SH-SY5Y (cell line): ENCODE measurements at regions not wholly inside any gene's neighbourhood (a gene's known extent, or its start where the extent isn't known, plus 50 kb on each side); places are given as distances from the start of the nearest gene placed in this dataset.

Source experiments
- GATA2 ChIP-seq: IDR thresholded peaks from 2 replicates; pipeline ENCODE4 v1.6.1; 2011; ENCODE audit warnings: mild to moderate bottlenecking, low read depth, low read length
- GATA3 ChIP-seq: IDR thresholded peaks from 2 replicates; pipeline ENCODE4 v1.6.1; 2011; ENCODE audit warnings: low read depth, mild to moderate bottlenecking, low read length, moderate library complexity

DNA sequence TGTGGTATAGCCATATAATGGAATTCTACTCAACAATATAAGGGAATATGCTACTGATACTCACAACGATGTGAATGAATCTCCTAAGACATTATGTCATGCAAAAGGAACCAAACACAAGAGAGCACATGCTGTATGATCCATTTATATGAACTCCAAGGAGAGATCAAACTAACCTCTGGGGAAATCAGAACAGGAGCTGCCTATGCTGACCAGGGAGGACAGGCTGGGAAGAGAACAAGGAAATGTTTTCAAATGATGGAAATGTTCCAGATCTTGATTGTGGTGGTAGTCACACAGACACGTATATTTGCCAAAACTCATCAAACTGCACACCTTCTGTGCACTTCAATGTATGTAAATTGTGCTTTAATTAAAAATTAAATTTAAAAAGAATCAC, 175.3 kb downstream of the BCOR start:
- TF ChIP-seq GATA3 = no peak
- TF ChIP-seq GATA2 = no peak

DNA sequence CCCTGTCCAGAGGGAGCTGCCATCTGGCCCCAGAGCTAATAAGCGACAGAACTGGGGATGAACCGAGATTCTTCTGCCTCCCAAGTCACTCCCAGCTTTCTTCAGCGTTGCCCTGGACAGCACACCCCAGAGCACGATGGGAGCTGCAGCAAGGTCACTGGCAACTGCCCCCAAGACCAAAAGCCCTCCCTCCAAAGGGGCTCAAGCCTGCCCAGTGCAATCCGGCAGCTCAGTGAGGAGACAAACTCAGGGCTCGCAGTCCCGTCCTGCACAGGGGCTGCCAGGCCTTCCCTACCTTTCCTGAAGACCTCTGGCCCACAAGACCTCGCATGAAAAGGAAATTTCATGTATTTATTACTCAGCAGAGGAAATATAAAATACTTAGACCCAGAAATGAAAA, 174.8 kb downstream of the BCOR start:
- no peak for TF ChIP-seq GATA2
- no peak for TF ChIP-seq GATA3

DNA sequence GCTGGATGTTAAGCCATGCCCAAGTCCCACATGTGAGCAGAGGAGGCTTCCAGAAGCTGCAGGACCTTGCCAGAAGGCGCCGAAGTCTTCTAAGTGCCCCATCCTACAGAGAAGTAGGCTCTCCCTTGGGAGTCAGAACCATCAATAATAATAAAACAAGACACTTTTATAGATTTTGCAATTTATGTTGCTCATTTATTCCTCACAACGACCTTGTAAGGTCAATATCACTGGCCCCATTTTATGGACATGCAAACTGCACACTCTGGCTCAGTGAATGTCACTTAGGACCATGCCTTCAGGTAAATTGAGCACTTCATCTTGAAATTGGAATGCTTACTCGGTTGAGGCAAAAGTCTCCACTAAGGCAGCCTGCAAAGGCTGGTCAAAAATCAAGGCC, 170.4 kb downstream of the BCOR start:
- TF ChIP-seq GATA2 (no peak), GATA3 (no peak)

DNA sequence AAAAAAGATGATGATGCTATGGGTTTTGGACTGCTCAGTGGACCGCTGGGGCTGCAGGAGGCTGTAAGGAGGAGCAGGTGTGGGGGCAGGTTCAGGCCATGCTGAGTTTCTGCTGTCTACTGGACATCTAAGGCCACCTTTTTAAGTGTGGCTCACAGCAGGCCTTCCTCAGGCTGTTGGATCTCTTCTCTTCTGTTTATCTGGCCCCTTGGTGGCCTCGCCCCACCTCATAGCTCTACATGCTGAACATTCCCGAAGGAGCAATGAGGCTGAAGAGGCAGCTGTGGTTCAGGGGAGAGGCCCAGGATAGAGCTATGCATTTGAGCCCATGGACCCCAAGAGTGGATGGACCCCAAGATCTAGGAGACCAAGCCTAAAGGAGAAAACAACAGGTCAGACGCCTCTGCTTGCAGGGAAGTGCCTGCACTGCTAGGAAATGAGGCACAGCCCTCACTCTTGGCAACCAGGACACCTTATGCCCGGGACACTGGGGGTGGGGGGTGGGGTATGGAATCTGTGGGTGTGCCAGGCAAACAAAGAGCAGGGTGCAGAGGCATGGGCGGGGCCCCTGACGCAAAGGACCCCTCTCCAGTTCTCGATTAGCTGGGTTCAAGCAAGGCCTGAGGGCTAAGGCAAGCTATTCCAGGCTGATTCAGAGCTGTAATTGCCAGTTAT, 168.9 kb downstream of the BCOR start:
- TF ChIP-seq GATA2 (no peak), GATA3 (no peak)

DNA sequence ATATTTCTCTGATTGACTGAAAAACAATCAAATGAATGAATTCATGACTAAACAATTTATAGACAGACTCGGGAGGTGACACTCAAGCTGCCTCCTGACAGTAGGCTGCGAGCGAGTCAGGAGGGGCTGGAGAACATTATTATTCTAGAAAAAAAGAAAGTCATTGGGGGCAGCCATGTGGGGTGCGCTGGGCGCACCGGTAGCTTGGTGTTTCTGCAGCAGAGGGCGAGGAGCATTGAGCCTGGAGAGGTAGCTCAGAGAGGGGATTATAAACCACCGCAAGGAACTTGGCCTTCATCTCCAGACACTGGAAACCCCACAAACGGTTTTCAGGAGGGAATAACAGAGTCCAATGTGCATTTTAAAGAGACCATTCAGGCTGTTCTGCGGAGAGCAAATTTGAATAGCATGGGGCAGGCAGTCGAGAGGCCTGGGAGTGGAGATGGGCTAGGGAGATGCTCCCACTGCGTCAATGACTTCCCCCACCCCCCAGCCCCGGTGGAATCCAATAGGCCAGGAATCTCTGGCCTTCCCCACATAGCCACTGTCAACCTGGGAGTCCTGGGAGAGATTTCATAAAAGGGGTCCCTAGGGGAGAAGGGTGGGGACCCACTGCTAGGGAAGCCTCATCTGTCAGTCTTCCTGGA, 168.3 kb downstream of the BCOR start:
- no peak for TF ChIP-seq GATA3

DNA sequence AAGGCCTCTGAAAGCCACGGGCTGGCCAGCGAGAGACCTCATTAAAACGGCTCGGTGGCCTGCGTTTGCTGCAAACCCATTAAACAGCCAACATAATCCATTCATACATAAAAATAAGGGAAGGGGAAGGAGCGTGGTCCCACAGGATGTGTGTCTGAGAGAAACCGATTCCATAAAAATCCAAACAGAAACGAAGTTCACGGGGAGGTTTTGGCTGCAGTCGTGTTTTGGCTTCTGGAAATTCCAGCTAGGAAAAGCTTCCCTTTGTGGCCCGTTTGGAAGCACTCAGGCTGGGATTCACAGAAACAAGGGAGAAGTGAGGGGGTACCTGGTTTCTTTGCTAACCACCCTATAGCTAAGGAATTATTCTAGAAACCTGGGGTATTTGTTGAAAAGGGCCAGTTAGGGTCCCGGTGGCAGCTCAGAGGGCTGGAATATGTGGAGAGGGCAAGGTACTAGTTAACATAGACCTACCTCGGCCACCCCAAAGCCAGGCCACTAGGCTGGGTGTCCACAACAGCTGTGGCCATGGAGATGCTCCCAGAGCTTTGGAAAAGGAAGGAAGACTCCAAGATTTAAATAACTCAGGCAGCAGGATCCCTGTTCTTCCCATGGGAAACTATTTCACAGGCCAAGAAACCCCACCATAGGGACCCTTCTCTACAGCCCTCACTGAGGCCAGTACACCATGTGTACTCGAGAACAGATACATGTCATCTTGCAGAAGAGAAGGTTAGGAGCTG, 166.8 kb downstream of the BCOR start:
- no peak for TF ChIP-seq GATA2
- TF ChIP-seq GATA3 = no peak

DNA sequence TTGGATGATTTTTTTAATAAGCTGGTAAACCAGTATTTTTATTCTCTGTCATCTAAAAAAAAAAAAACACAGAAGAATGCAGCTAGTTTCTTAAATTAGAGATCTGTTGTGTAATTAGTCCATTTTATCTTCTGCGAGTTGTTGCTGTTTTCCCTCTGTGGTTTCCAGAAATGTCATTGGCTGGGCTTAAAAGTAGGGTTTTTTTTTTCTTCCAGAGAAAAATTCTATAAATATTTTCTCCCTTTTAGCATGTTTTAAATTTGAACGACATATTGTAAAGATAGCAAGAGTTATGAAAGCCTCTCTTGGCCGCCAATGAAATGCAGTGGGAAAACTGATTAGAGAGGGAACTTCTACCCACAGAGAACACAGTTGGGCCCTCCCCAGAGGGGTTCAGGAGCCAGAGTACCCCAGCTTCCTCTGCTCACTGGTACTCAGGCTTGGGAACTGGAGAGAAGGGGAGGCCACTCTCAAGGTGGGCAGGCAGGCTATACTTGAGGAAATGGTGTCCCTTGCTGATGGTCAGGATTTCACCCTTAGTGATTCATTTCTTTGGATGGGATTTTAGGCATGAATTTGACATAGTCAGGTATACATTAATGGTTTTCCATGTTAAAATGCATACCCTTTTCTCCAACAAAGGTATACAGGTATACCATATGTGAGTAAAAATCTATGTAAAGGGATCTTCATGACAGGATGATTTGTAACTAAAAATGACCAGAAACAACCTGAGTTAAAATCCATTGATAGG, 166.1 kb downstream of the BCOR start:
- TF ChIP-seq GATA2 = no peak
- no peak for TF ChIP-seq GATA3

DNA sequence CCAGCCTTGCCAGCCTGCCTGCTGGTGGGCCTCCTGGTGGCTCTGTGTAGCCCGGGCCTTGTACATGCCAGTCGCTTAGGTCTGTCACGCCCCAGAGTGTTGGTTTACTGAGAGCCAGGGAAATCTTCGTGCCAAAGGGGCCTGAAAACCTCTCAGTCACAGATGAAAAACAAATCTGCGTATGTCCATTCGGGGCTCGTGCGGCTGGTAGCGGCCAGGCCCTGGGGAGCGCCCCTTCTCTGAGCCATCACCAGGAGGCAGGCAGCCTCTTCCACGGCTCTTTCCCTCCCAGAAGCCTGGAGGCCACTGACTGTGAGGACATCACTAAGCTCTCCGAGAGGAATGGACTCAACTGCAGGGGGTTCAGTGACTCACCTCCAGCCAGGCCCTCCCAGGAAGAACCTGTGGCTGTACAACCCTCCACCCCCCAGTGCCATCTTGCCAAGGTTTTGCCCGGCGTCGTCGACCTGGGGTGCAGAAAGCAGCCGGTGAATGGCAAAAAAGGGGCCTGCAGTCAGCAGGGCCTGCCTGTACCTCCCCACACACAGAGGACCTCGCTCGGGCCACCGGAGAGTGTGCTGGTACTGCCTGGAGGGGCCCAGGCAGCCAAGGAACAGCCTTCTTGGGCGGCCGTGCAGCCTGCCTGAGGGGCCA, 162.2 kb downstream of the BCOR start:
- TF ChIP-seq GATA3 (no peak), GATA2 (no peak)

DNA sequence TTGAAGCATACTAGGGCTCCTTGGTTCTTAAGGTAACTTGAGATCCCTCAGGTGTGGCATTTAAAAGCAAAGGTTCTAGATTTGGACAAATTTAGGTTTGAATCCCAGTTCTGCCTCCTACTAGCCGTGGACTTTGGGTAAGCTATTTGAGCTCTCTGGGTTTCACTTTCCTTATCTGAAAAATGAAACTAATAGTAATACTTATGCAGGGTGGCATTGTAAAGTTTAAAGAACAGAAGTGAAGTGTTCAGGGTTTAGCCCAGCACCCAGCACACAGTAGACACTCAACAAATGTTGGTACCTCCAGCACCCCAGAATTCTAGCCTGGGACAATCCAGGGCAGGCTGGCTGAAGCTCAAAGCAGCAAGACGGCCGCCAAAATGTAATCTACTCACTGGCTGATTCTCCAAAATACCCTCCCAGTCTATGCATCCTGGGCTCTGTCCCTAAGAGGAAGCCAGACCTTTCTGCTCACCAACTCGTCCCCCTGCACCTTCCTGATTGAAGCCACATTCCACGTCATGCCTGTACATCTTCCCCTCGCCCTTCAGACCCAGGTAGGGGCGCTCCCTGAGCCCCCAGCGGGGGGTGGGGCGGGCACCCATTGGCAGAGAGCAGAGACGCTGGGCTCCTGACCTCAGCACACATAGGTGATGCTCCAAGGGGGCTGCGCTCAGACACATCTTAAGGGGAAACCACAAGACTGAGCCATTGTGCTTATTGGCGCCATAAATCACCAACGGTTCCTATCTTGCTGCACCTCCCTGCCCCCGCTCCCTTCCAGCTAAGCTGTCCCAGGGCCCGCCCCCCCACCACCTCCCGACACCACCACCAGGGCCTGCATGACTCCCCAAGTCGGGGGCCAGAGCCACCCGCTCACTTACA, 160.6 kb downstream of the BCOR start:
- TF ChIP-seq GATA3 (no peak), GATA2 (no peak)

DNA sequence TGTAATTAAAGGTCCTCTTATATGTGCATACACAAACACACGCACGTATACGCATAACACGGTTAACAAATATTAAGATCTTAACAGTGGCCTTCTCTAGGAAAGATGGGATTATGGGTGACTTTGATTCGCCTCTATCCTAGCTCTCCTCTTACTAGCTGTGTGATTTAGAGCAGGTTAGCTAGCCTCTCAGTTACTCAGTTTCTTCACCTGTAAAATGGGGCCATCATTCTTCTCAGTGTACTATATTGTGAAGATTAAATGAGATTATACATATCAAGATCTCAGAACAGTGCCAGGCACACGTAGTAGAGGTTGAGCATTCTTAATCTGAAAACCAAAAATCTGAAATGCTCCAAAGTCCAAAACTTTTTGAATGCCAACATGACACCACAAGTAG, 159.3 kb downstream of the BCOR start:
- TF ChIP-seq GATA3 = no peak
- no peak for TF ChIP-seq GATA2

DNA sequence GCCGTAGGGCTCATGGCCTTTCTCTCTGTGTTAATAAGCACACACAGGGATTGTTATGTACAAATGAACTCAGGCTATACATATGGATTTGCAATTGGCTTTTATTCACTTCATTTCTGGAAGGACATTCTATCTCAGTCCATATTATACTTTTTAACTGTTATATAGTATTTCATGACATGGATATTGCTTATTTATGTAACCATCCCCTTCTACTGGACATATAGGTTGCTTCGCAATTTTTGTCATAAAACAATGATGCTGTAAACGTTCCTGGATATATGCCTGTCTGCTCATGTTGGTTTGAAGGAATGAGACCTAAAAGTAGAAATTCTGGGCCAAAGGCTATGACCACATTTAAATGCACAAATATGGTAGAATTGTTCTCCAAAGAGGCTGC, 158.1 kb downstream of the BCOR start:
- no peak for TF ChIP-seq GATA3
- TF ChIP-seq GATA2 = no peak

DNA sequence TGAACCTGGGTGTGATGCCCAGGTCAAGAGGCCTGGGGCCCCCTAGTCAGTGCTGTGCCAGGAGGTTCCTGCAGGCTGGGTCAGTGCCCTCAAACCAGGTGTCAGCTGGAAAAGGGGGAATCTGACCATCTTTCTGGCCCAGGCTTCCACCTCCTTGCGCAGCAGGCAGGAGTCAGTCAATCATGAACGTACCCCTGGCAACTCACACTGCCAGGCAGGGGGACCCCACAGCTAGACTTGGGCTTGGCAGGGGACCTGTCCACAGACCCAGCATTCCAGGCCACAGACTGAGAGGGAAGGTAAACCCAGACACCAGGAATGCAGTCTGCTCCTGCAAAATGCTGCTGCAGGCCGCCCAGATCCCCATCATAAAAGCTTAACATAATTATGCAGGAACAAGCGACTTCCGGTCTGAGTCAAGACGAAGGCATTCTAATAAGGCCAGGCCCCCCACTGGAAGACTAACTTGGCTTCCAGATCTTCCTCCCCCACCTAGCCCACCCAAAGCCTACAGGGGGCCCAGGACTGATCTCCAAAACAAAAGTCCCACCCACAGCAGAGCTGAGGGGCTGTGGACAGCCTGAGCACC, 156.3 kb downstream of the BCOR start:
- TF ChIP-seq GATA3 (no peak), GATA2 (0 out of 2 replicates have a peak, but pooled peaks have one; percentile 9)

DNA sequence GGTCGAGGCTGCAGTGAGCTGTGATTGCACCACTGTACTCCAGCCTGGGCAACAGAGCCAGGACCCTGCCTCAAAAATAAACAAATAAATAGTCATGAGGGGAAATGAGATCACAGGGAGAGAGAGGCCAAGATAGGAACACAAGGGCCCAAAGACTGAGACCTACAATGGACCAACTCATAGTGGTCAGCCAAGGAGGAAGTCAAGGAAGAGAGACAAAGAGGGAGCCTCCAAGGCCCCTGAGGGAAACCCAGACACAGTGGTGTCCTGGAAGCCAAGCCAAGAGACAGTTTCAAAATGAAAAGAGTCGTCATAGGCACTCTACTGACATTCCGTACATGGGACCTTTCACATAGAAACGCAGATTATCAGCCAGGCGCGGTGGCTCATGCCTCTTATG, 153.3 kb downstream of the BCOR start:
- TF ChIP-seq GATA2 = no peak
- no peak for TF ChIP-seq GATA3
